A549 (cell line): ENCODE measurements at regions not wholly inside any gene's neighbourhood (a gene's known extent, or its start where the extent isn't known, plus 50 kb on each side); places are given as distances from the start of the nearest gene placed in this dataset.

Experiments used
- CEBPB ChIP-seq, 2 experiments: fragments of >200 bp in 1 of 2; sonication (Bioruptor Twin) in 1 of 2; formaldehyde crosslinking in 1 of 2; IDR thresholded peaks; 2 replicates each; pipeline ENCODE4 v1.6.1; 2012 to 2016
- CHD4 ChIP-seq: fragments of 200-600 bp; sonication (generic); IDR thresholded peaks from 2 replicates; pipeline ENCODE4 v1.6.1; 2016; ENCODE audit warnings: antibody characterized with exemption, mild to moderate bottlenecking, borderline replicate concordance
- CTCF ChIP-seq: fragments of >200 bp; sonication (Bioruptor Twin); formaldehyde crosslinking; IDR thresholded peaks from 3 replicates; pipeline ENCODE4 v1.5.1; 2016
- ELK1 ChIP-seq: fragments of 150-350 bp; IDR thresholded peaks from 2 replicates; pipeline ENCODE4 v1.6.1; 2014; ENCODE audit warnings: low read depth, mild to moderate bottlenecking, low read length
- FOSL2 ChIP-seq, 2 experiments: fragments of 450-650 bp in 1 of 2; fragments of >200 bp in 1 of 2; sonication (Bioruptor Twin) in 1 of 2; formaldehyde crosslinking; IDR thresholded peaks; 2 replicates each; pipeline versions ENCODE4 v1.5.0 to v1.6.1; 2016 to 2020; ENCODE audit warnings: mild to moderate bottlenecking in 1 of 2, moderate library complexity in 1 of 2
- FOXS1 ChIP-seq: fragments of 250-450 bp; sonication (Bioruptor Pico); IDR thresholded peaks from 2 replicates; pipeline ENCODE4 v1.5.0; 2020; ENCODE audit warnings: mild to moderate bottlenecking, moderate library complexity
- KDM1A ChIP-seq: fragments of 200-600 bp; sonication (generic); IDR thresholded peaks from 2 replicates; pipeline ENCODE4 v1.6.1; 2016; ENCODE audit warnings: low read depth, mild to moderate bottlenecking
- MAZ ChIP-seq: fragments of 150-350 bp; IDR thresholded peaks from 2 replicates; pipeline ENCODE4 v1.6.1; 2014; ENCODE audit warnings: antibody characterized with exemption, low read depth, low read length, borderline replicate concordance
- MYC ChIP-seq: IDR thresholded peaks from 2 replicates; pipeline ENCODE4 v1.6.1; 2012; ENCODE audit warnings: mild to moderate bottlenecking, inconsistent platforms, low read length, improper control_type of control experiment, borderline replicate concordance
- NFE2L2 ChIP-seq: fragments of 150-350 bp; conservative IDR thresholded peaks from 2 replicates; pipeline ENCODE4 v1.6.1; 2014; ENCODE audit warnings: low read length
- POLR2A ChIP-seq: IDR thresholded peaks from 2 replicates; pipeline ENCODE4 v1.6.1; 2012; ENCODE audit warnings: mild to moderate bottlenecking, low read length
- RCOR1 ChIP-seq: fragments of 150-350 bp; IDR thresholded peaks from 2 replicates; pipeline ENCODE4 v1.6.1; 2014; ENCODE audit warnings: antibody characterized with exemption, low read length, low read depth
- RFX5 ChIP-seq: fragments of 450-650 bp; IDR thresholded peaks from 2 replicates; pipeline ENCODE4 v1.7.1; 2014; ENCODE audit warnings: antibody characterized with exemption, mild to moderate bottlenecking, moderate library complexity
- SREBF2 ChIP-seq: fragments of 450-650 bp; IDR thresholded peaks from 2 replicates; pipeline ENCODE4 v1.6.1; 2014; ENCODE audit warnings: mild to moderate bottlenecking, moderate library complexity

GRCh38 chr12:25764409-25764808 is 194.1 kb upstream of the RASSF8 start:
- no peak for TF ChIP-seq CTCF
- TF ChIP-seq FOXS1 (CRISPR knock-in tag) = no peak
- TF ChIP-seq ELK1 = no peak
- no peak for TF ChIP-seq CHD4
- TF ChIP-seq POLR2A = no peak
- TF ChIP-seq SREBF2 = no peak
- TF ChIP-seq MAZ = no peak
- TF ChIP-seq RFX5 = no peak
- no peak for TF ChIP-seq RCOR1
- no peak for TF ChIP-seq FOSL2 (IDR thresholded peaks at IDR 0.05)
- TF ChIP-seq FOSL2 (CRISPR knock-in tag; IDR thresholded peaks at IDR 0.05) = no peak
- TF ChIP-seq CEBPB (IDR thresholded peaks at IDR 0.05) = no peak
- TF ChIP-seq MYC = no peak
- TF ChIP-seq KDM1A = no peak
- TF ChIP-seq NFE2L2 = no peak
